Fibroblast of lung (primary cell): ENCODE measurements at regions not wholly inside any gene's neighbourhood (a gene's known extent, or its start where the extent isn't known, plus 50 kb on each side); places are given as distances from the start of the nearest gene placed in this dataset.
A peak's percentile ranks its signal among the peaks of the same experiment; 100 is the strongest.

ENCODE experiments used
- DNase-seq, 2 donors: peaks; one replicate each; pipeline versions ENCODE4 v3.0.0 to v3.0.0-alpha.2; 2010; ENCODE audit warnings: low read depth in 2 of 2
- H2AFZ ChIP-seq: 2 replicates; pipeline ENCODE4 v1.5.1; 2012; ENCODE audit warnings: low read length, control low read depth, inconsistent platforms
- H3K27ac ChIP-seq: 2 replicates; pipeline ENCODE4 v1.5.1; 2011; ENCODE audit warnings: low read length, control low read depth; ENCODE audit not compliant: insufficient read depth
- H3K27me3 ChIP-seq: 2 replicates; pipeline ENCODE4 v1.5.1; 2011; ENCODE audit warnings: mild to moderate bottlenecking, low read length; ENCODE audit not compliant: control insufficient read depth, insufficient read depth
- H3K36me3 ChIP-seq: 2 replicates; pipeline ENCODE4 v1.5.1; 2011; ENCODE audit warnings: low read length; ENCODE audit not compliant: control insufficient read depth, insufficient read depth
- H3K4me1 ChIP-seq: 2 replicates; pipeline ENCODE4 v1.5.1; 2011; ENCODE audit warnings: low read length; ENCODE audit not compliant: control insufficient read depth, insufficient read depth; ENCODE audit errors: extremely low read depth
- H3K4me2 ChIP-seq: 2 replicates; pipeline ENCODE4 v1.5.1; 2011; ENCODE audit warnings: low read length, control low read depth; ENCODE audit not compliant: insufficient read depth; ENCODE audit errors: extremely low read depth
- H3K4me3 ChIP-seq, 4 experiments: fragments of 200-600 bp in 1 of 4; sonication (generic) in 1 of 4; replicated peaks in 1 of 4; 2 replicates each; pipeline ENCODE4 v1.5.1; 2011 to 2016; ENCODE audit warnings: low read length in 4 of 4, low read depth in 3 of 4, mild to moderate bottlenecking in 3 of 4, control low read depth in 2 of 4, inconsistent platforms in 1 of 4, mixed read lengths in 1 of 4; ENCODE audit not compliant: insufficient read depth in 1 of 4; ENCODE audit errors: control extremely low read depth in 1 of 4
- H3K79me2 ChIP-seq: 2 replicates; pipeline ENCODE4 v1.5.1; 2012; ENCODE audit warnings: mild to moderate bottlenecking, low read length, inconsistent platforms; ENCODE audit not compliant: control insufficient read depth, insufficient read depth
- H3K9ac ChIP-seq: 2 replicates; pipeline ENCODE4 v1.5.1; 2011; ENCODE audit warnings: mild to moderate bottlenecking, low read length, control low read depth; ENCODE audit not compliant: insufficient read depth
- H3K9me3 ChIP-seq: 2 replicates; pipeline ENCODE4 v1.5.1; 2012; ENCODE audit warnings: low read depth, low read length; ENCODE audit not compliant: control insufficient read depth, insufficient read depth
- H4K20me1 ChIP-seq: 2 replicates; pipeline ENCODE4 v1.5.1; 2011; ENCODE audit warnings: low read length; ENCODE audit not compliant: control insufficient read depth, insufficient read depth; ENCODE audit errors: extremely low read depth
- CTCF ChIP-seq, 2 donors: IDR thresholded peaks in 1 of 2; conservative IDR thresholded peaks in 1 of 2; 1 replicate in 1 of 2; 2 replicates in 1 of 2; pipeline ENCODE4 v1.5.1; 2011 to 2012; ENCODE audit warnings: low read length in 2 of 2, control low read depth in 1 of 2, inconsistent platforms in 1 of 2, low read depth in 1 of 2, mild to moderate bottlenecking in 1 of 2
- EZH2 ChIP-seq: IDR thresholded peaks from 2 replicates; pipeline ENCODE4 v1.5.1; 2012; ENCODE audit warnings: low read length, control low read depth, mild to moderate bottlenecking; ENCODE audit errors: missing control alignments

DNA sequence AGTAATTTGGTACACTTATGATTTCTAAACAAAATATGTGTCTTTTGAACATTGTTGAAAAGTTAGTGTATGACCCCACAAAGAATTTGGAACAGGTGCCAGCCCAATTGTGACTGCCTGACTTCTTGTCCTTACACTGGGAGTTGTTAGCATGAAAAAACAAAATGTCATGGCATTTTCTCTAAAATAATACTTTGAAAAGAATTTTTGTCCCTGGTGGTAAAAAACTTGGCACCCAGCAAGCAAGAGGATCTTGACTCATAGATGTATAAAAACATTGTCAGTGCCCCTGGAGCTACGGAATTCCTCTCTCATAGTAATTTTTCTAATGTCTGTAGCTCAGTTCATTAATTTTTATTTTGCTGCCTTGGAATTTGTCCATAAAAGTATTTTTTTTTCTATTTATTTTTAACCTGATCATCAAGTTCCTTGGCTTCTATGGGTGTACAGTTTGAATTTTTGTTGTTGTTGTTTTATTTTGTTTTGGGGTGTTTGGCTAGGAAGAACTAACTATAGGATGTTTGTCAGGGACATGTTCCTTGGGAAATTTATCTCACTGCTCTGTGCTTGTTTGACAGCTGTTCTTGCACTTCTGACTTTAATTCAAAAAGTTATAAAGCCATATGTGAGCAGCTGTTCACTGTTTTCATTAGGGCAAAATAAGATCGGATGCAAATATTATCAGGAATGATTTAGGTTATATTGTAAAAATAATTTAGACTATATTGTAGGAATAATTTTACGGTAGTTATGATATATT, 95.4 kb upstream of the NUDT6 start:
- H3K27ac ChIP-seq, result no peak overlapping the region
- H3K27me3 ChIP-seq, result no peaks in the 10 kb centered on the region
- DNase-seq, result peak; percentile 44 to 71
- H3K36me3 ChIP-seq, result no peaks in the 10 kb centered on the region
- no peak for TF ChIP-seq EZH2
- TF ChIP-seq CTCF (conservative IDR thresholded peaks at IDR 0.05 in 1 of 2, IDR thresholded peaks at IDR 0.05 in 1 of 2; ENCODE audit: low read depth in 1 of 2, low read length in 2 of 2), result no peak
- H3K79me2 ChIP-seq, result no peaks in the 10 kb centered on the region
- no peak overlapping the region for H3K9ac ChIP-seq
- peaks cover 2% of the 10 kb centered on the region for H3K4me1 ChIP-seq
- H2AFZ ChIP-seq, result no peak overlapping the region
- no peaks in the 10 kb centered on the region for H3K9me3 ChIP-seq
- H4K20me1 ChIP-seq, result no peaks in the 10 kb centered on the region
- H3K4me2 ChIP-seq, result peak overlapping the region; percentile 13
- no peak overlapping the region for H3K4me3 ChIP-seq

- Histone ChIP-seq H3K79me2 (no peaks in the 10 kb centered on the region), H4K20me1 (no peaks in the 10 kb centered on the region), H3K9ac (no peak overlapping the region), H3K4me3 (no peak overlapping the region), H3K4me1 (peaks cover 2% of the 10 kb centered on the region), H3K4me2 (no peak overlapping the region), H3K27ac (no peak overlapping the region), H2AFZ (no peak overlapping the region), H3K9me3 (no peaks in the 10 kb centered on the region), H3K27me3 (no peaks in the 10 kb centered on the region), H3K36me3 (no peaks in the 10 kb centered on the region)
- TF ChIP-seq EZH2 (no peak), CTCF (conservative IDR thresholded peaks at IDR 0.05 in 1 of 2, IDR thresholded peaks at IDR 0.05 in 1 of 2; ENCODE audit: low read depth in 1 of 2, low read length in 2 of 2) (no peak)
- no peak for DNase-seq
These were observed 96.0 kb upstream of the NUDT6 start for GRCh38 chr4:123018396-123018775.

DNA sequence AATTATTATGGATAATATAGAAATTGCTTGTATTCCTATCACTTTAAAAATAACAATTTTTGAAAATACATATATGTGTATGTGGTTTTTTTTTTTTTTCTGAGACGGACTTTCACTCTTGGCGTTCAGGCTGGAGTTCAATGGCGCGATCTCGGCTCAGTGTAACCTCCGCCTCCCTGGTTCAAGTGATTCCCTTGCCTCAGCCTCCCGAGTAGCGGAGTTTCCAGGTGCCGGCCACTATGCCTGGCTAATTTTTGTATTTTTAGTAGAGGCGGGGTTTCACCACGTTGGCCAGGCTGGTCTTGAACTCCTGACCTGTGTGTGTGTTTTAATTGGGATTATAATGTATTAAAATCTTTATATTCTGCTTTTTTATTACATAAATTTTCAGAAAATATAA, 97.9 kb upstream of the NUDT6 start:
- no peaks in the 10 kb centered on the region for H3K27me3 ChIP-seq
- no peaks in the 10 kb centered on the region for H3K9me3 ChIP-seq
- no peak for DNase-seq
- no peaks in the 10 kb centered on the region for H3K79me2 ChIP-seq
- no peak overlapping the region for H3K9ac ChIP-seq
- no peaks in the 10 kb centered on the region for H3K4me1 ChIP-seq
- no peaks in the 10 kb centered on the region for H4K20me1 ChIP-seq
- TF ChIP-seq CTCF (conservative IDR thresholded peaks at IDR 0.05 in 1 of 2, IDR thresholded peaks at IDR 0.05 in 1 of 2; ENCODE audit: low read depth in 1 of 2, low read length in 2 of 2), result no peak
- no peak for TF ChIP-seq EZH2
- H3K27ac ChIP-seq, result no peak overlapping the region
- no peak overlapping the region for H2AFZ ChIP-seq
- H3K36me3 ChIP-seq, result no peaks in the 10 kb centered on the region
- H3K4me2 ChIP-seq, result no peak overlapping the region
- H3K4me3 ChIP-seq, result no peak overlapping the region
